Suprapubic skin (tissue), 4 donors: ENCODE measurements at regions not wholly inside any gene's neighbourhood (a gene's known extent, or its start where the extent isn't known, plus 50 kb on each side); places are given as distances from the start of the nearest gene placed in this dataset.

Source experiments
- CTCF ChIP-seq, 2 donors: fragments of 200-600 bp in 1 of 2; fragments of 450-650 bp in 1 of 2; sonication (generic) in 1 of 2; IDR thresholded peaks; one replicate each; pipeline ENCODE4 v1.5.1; 2016 to 2019; ENCODE audit warnings: antibody characterized with exemption in 2 of 2, mild to moderate bottlenecking in 1 of 2, moderate library complexity in 1 of 2
- EP300 ChIP-seq: sonication (generic); formaldehyde crosslinking; IDR thresholded peaks from one replicate; pipeline ENCODE4 v1.6.1; 2017; ENCODE audit warnings: antibody characterized with exemption
- POLR2A ChIP-seq, 2 donors: fragments of 450-650 bp; IDR thresholded peaks; one replicate each; pipeline ENCODE4 v1.6.1; 2017; ENCODE audit warnings: antibody characterized with exemption in 2 of 2, mild to moderate bottlenecking in 2 of 2, moderate library complexity in 2 of 2
- POLR2AphosphoS5 ChIP-seq, 3 donors: sonication (generic); formaldehyde crosslinking; IDR thresholded peaks; one replicate each; pipeline ENCODE4 v1.6.1; 2017; ENCODE audit warnings: antibody characterized with exemption in 3 of 3

GRCh38 chr13:79851318-79851717 lies 370.4 kb downstream of the NDFIP2 start:
- TF ChIP-seq POLR2A (IDR thresholded peaks at IDR 0.05) (no peak), CTCF (IDR thresholded peaks at IDR 0.05) (no peak), POLR2AphosphoS5 (IDR thresholded peaks at IDR 0.05) (no peak), EP300 (no peak)
